A673 (cell line): ENCODE measurements at regions not wholly inside any gene's neighbourhood (a gene's known extent, or its start where the extent isn't known, plus 50 kb on each side); places are given as distances from the start of the nearest gene placed in this dataset.
"Not testable (repeated sequence)": the region's sequence is repeated elsewhere in the genome, so short reads cannot be mapped to it uniquely, and the experiment has no call there.

Source experiments
- EZH2 ChIP-seq: fragments of 200-600 bp; sonication (generic); IDR thresholded peaks from 2 replicates; pipeline ENCODE4 v1.6.1; 2017; ENCODE audit warnings: borderline replicate concordance, low read depth, mild to moderate bottlenecking, mixed read lengths, antibody characterized with exemption, low read length; ENCODE audit not compliant: poor library complexity, severe bottlenecking
- TF ChIP-seq, protein P1 (sequence below): fragments of 300-800, 200-600 bp; sonication (generic); conservative IDR thresholded peaks from 2 replicates; pipeline ENCODE4 v1.5.1; 2017; ENCODE audit warnings: low read depth, mild to moderate bottlenecking, antibody characterized with exemption, low read length, moderate library complexity, mixed read lengths

- TF ChIP-seq, protein P1, sequence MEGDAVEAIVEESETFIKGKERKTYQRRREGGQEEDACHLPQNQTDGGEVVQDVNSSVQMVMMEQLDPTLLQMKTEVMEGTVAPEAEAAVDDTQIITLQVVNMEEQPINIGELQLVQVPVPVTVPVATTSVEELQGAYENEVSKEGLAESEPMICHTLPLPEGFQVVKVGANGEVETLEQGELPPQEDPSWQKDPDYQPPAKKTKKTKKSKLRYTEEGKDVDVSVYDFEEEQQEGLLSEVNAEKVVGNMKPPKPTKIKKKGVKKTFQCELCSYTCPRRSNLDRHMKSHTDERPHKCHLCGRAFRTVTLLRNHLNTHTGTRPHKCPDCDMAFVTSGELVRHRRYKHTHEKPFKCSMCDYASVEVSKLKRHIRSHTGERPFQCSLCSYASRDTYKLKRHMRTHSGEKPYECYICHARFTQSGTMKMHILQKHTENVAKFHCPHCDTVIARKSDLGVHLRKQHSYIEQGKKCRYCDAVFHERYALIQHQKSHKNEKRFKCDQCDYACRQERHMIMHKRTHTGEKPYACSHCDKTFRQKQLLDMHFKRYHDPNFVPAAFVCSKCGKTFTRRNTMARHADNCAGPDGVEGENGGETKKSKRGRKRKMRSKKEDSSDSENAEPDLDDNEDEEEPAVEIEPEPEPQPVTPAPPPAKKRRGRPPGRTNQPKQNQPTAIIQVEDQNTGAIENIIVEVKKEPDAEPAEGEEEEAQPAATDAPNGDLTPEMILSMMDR = not testable (repeated sequence)
- not testable (repeated sequence) for TF ChIP-seq EZH2
Measured at GRCh38 chr6:137583519-137583918, 89.3 kb upstream of the OLIG3 start.
